ENCODE measurements at regions not wholly inside any gene's neighbourhood (a gene's known extent, or its start where the extent isn't known, plus 50 kb on each side); places are given as distances from the start of the nearest gene placed in this dataset.

DNA sequence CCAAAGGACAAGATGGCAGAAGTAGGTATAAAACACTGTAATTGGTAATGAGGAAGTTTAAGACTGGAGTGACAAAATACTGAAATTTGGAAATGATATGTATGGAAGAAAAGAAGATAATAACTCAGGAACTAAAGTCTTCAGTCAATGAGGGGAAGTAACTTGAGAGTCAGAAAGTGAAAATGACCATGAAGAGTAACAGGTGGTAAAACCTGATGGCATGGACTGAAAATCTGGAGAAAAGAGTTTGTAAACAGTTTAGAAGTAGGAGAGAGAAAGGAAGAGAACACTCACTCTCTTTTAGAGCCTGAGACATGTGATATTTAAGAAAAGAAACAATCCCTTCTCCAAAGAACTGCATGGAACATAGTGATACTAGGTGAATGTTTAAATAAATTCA is 387.9 kb downstream of the PYDC2 start:
- no peak for TF ChIP-seq POLR2A (IDR thresholded peaks at IDR 0.05; ENCODE audit: low read depth)
- TF ChIP-seq EP300 (IDR thresholded peaks at IDR 0.05) = no peak
- TF ChIP-seq, protein P1, sequence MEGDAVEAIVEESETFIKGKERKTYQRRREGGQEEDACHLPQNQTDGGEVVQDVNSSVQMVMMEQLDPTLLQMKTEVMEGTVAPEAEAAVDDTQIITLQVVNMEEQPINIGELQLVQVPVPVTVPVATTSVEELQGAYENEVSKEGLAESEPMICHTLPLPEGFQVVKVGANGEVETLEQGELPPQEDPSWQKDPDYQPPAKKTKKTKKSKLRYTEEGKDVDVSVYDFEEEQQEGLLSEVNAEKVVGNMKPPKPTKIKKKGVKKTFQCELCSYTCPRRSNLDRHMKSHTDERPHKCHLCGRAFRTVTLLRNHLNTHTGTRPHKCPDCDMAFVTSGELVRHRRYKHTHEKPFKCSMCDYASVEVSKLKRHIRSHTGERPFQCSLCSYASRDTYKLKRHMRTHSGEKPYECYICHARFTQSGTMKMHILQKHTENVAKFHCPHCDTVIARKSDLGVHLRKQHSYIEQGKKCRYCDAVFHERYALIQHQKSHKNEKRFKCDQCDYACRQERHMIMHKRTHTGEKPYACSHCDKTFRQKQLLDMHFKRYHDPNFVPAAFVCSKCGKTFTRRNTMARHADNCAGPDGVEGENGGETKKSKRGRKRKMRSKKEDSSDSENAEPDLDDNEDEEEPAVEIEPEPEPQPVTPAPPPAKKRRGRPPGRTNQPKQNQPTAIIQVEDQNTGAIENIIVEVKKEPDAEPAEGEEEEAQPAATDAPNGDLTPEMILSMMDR (IDR thresholded peaks at IDR 0.05) = no peak

All from esophagus muscularis mucosa (tissue), 4 donors.